ENCODE measurements at regions not wholly inside any gene's neighbourhood (a gene's known extent, or its start where the extent isn't known, plus 50 kb on each side); places are given as distances from the start of the nearest gene placed in this dataset.
"Not testable (repeated sequence)": the region's sequence is repeated elsewhere in the genome, so short reads cannot be mapped to it uniquely, and the experiment has no call there.

- DNase-seq (ENCODE audit: low read depth) = no peak
These were observed 161.7 kb upstream of the RPL34 start for GRCh38 chr4:108458681-108459080.

GRCh38 chr4:108454227-108454626 lies 166.1 kb upstream of the RPL34 start:
- no peak for DNase-seq (ENCODE audit: low read depth)

- DNase-seq (ENCODE audit: low read depth) = no peak
These were observed 167.0 kb upstream of the RPL34 start for GRCh38 chr4:108453366-108453765.

GRCh38 chr4:108450236-108450898 lies 170.0 kb upstream of the RPL34 start:
- no peak for DNase-seq (ENCODE audit: low read depth)

GRCh38 chr4:108449129-108449528 lies 171.2 kb upstream of the RPL34 start:
- no peak for DNase-seq (ENCODE audit: low read depth)

- no peak for DNase-seq (ENCODE audit: low read depth)
These were observed 173.8 kb upstream of the RPL34 start for GRCh38 chr4:108446556-108446955.

GRCh38 chr4:108445716-108446115 lies 174.7 kb upstream of the RPL34 start:
- no peak for DNase-seq (ENCODE audit: low read depth)

GRCh38 chr4:108443585-108443984 lies 176.8 kb upstream of the RPL34 start:
- DNase-seq (ENCODE audit: low read depth) = no peak

- DNase-seq (ENCODE audit: low read depth) = peak; percentile 28
These were observed 186.5 kb upstream of the RPL34 start for GRCh38 chr4:108433832-108434231.

- not testable (repeated sequence) for DNase-seq (ENCODE audit: low read depth)
These were observed 187.0 kb upstream of the RPL34 start for GRCh38 chr4:108433394-108433793.

GRCh38 chr4:108432418-108432817 lies 188.0 kb upstream of the RPL34 start:
- DNase-seq (ENCODE audit: low read depth) = no peak

- no peak for DNase-seq (ENCODE audit: low read depth)
These were observed 188.4 kb upstream of the RPL34 start for GRCh38 chr4:108431986-108432385.

GRCh38 chr4:108430921-108431320 lies 189.5 kb upstream of the RPL34 start:
- DNase-seq (ENCODE audit: low read depth) = no peak

GRCh38 chr4:108429662-108430061 lies 190.7 kb upstream of the RPL34 start:
- DNase-seq (ENCODE audit: low read depth) = no peak

- no peak for DNase-seq (ENCODE audit: low read depth)
These were observed 191.5 kb upstream of the RPL34 start for GRCh38 chr4:108428923-108429322.

GRCh38 chr4:108427946-108428485 lies 192.4 kb upstream of the RPL34 start:
- DNase-seq (ENCODE audit: low read depth) = no peak

- peak; percentile 41 for DNase-seq (ENCODE audit: low read depth)
These were observed 193.9 kb upstream of the RPL34 start for GRCh38 chr4:108426493-108426892.

- peak; percentile 53 for DNase-seq (ENCODE audit: low read depth)
These were observed 194.4 kb upstream of the RPL34 start for GRCh38 chr4:108425988-108426387.

GRCh38 chr4:108417923-108418322 lies 202.5 kb upstream of the RPL34 start:
- no peak for DNase-seq (ENCODE audit: low read depth)

GRCh38 chr4:108416831-108417230 lies 203.5 kb upstream of the RPL34 start:
- DNase-seq (ENCODE audit: low read depth) = no peak

- DNase-seq (ENCODE audit: low read depth) = no peak
These were observed 205.0 kb upstream of the RPL34 start for GRCh38 chr4:108415389-108415788.

GRCh38 chr4:108411836-108412235 lies 208.5 kb upstream of the RPL34 start:
- DNase-seq (ENCODE audit: low read depth) = no peak

GRCh38 chr4:108409691-108410090 lies 210.7 kb upstream of the RPL34 start:
- DNase-seq (ENCODE audit: low read depth) = not testable (repeated sequence)

GRCh38 chr4:108405586-108405985 lies 214.8 kb upstream of the RPL34 start:
- DNase-seq (ENCODE audit: low read depth) = no peak

Data from Daoy (cell line).